ENCODE measurements at regions not wholly inside any gene's neighbourhood (a gene's known extent, or its start where the extent isn't known, plus 50 kb on each side); places are given as distances from the start of the nearest gene placed in this dataset.

GRCh38 chr11:134684576-134684975, 272.5 kb upstream of the B3GAT1 start:
- Mint-ChIP-seq H3K9me3 (no peaks in the 10 kb centered on the region), H3K27ac (no peak overlapping the region), H3K4me1 (no peaks in the 10 kb centered on the region), H3K27me3 (peaks cover 3% of the 10 kb centered on the region), H3K36me3 (ENCODE audit: low read depth) (no peaks in the 10 kb centered on the region), H3K4me3 (no peak overlapping the region)
- ChIA-PET POLR2A (no interaction called here), CTCF (no interaction called here)
- TF ChIP-seq, protein P1, sequence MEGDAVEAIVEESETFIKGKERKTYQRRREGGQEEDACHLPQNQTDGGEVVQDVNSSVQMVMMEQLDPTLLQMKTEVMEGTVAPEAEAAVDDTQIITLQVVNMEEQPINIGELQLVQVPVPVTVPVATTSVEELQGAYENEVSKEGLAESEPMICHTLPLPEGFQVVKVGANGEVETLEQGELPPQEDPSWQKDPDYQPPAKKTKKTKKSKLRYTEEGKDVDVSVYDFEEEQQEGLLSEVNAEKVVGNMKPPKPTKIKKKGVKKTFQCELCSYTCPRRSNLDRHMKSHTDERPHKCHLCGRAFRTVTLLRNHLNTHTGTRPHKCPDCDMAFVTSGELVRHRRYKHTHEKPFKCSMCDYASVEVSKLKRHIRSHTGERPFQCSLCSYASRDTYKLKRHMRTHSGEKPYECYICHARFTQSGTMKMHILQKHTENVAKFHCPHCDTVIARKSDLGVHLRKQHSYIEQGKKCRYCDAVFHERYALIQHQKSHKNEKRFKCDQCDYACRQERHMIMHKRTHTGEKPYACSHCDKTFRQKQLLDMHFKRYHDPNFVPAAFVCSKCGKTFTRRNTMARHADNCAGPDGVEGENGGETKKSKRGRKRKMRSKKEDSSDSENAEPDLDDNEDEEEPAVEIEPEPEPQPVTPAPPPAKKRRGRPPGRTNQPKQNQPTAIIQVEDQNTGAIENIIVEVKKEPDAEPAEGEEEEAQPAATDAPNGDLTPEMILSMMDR (IDR thresholded peaks at IDR 0.05), result no peak
- intact Hi-C loops (cut with micrococcal nuclease), result no loop called here
- DNase-seq (no peak), ATAC-seq (ENCODE audit: low read depth) (no peak)

DNA sequence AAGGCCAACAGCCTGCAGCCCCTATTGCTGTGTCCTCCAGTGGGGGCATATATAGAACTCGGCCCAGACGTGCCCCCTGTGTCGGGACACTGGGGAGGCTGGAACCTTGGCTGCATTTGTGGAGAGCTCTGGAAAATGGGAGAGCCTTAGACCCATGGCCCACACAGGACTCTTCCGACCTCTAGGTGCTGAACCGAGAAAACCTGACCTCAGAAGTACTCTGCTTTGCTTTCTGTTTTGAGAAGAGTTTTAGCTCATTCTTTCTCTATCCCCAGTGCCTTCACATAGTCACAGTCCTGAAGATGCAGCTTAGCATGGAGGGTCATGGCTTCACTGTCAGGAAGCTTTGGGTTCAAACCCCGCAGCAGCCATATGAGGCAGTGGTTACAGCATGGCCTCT, 271.8 kb upstream of the B3GAT1 start:
- CTCF ChIA-PET, result no interaction called here
- Mint-ChIP-seq H3K27ac (no peak overlapping the region), H3K27me3 (peaks cover 3% of the 10 kb centered on the region), H3K4me1 (no peaks in the 10 kb centered on the region), H3K9me3 (no peaks in the 10 kb centered on the region), H3K4me3 (no peak overlapping the region), H3K36me3 (ENCODE audit: low read depth) (no peaks in the 10 kb centered on the region)
- ATAC-seq (ENCODE audit: low read depth) (no peak), DNase-seq (no peak)
- intact Hi-C loops (cut with micrococcal nuclease), result no loop called here
- POLR2A ChIA-PET, result no interaction called here
- TF ChIP-seq, protein P1 (IDR thresholded peaks at IDR 0.05), result no peak

- ATAC-seq (ENCODE audit: low read depth) (no peak), DNase-seq (no peak)
- CTCF ChIA-PET, result no interaction called here
- Mint-ChIP-seq H3K27me3 (peaks cover 3% of the 10 kb centered on the region), H3K4me1 (no peaks in the 10 kb centered on the region), H3K27ac (no peak overlapping the region), H3K9me3 (no peaks in the 10 kb centered on the region), H3K4me3 (no peak overlapping the region), H3K36me3 (ENCODE audit: low read depth) (no peaks in the 10 kb centered on the region)
- POLR2A ChIA-PET, result no interaction called here
- TF ChIP-seq, protein P1 (IDR thresholded peaks at IDR 0.05), result no peak
- intact Hi-C loops (cut with micrococcal nuclease), result no loop called here
Observed at GRCh38 chr11:134682577-134682976, 270.5 kb upstream of the B3GAT1 start.

GRCh38 chr11:134679592-134679991, 267.6 kb upstream of the B3GAT1 start:
- DNase-seq, result no peak
- POLR2A ChIA-PET, result no interaction called here
- intact Hi-C loops (cut with micrococcal nuclease), result no loop called here

DNA sequence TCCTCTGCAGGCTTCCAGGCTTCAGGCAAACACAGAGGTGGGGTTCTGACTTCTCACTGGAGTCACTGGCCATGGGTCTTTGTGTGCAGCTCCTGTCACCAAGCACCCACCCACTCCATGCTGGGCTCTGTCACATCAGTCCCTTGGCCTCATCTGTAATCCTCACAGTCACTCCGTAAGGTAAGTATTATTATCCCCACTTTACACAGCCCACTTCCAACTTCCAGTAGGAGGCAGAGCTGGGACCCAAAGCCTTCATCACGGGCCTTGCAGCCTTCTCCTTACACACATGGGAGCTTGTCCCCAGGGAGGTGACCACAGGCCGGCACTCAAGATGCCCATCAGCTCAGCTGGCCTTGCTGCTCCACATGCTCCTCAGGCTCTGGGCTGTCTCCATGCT, 266.7 kb upstream of the B3GAT1 start:
- DNase-seq (no peak), ATAC-seq (ENCODE audit: low read depth) (no peak)
- Mint-ChIP-seq H3K4me3 (no peak overlapping the region), H3K36me3 (ENCODE audit: low read depth) (no peaks in the 10 kb centered on the region), H3K27ac (no peak overlapping the region), H3K27me3 (peaks cover 3% of the 10 kb centered on the region), H3K9me3 (no peaks in the 10 kb centered on the region), H3K4me1 (no peaks in the 10 kb centered on the region)
- TF ChIP-seq, protein P1 (IDR thresholded peaks at IDR 0.05), result no peak
- CTCF ChIA-PET, result no interaction called here
- intact Hi-C loops (cut with micrococcal nuclease), result no loop called here
- POLR2A ChIA-PET, result no interaction called here

More at GRCh38 chr11:134679592-134679991, 267.6 kb upstream of the B3GAT1 start:
- no peaks in the 10 kb centered on the region for H3K9me3 Mint-ChIP-seq
- no peaks in the 10 kb centered on the region for H3K4me1 Mint-ChIP-seq
- TF ChIP-seq, protein P1 (IDR thresholded peaks at IDR 0.05), result no peak
- peaks cover 3% of the 10 kb centered on the region for H3K27me3 Mint-ChIP-seq
- H3K36me3 Mint-ChIP-seq (ENCODE audit: low read depth), result no peaks in the 10 kb centered on the region
- no peak overlapping the region for H3K27ac Mint-ChIP-seq
- ATAC-seq (ENCODE audit: low read depth), result no peak
- CTCF ChIA-PET, result no interaction called here
- no peak overlapping the region for H3K4me3 Mint-ChIP-seq
